Nephron progenitor cell (in vitro differentiated cells): ENCODE measurements at regions not wholly inside any gene's neighbourhood (a gene's known extent, or its start where the extent isn't known, plus 50 kb on each side); places are given as distances from the start of the nearest gene placed in this dataset.

Source experiments
- DNase-seq: peaks from one replicate; pipeline ENCODE4 v3.0.0; 2021
- H3K27ac Mint-ChIP-seq: 2 replicates; pipeline ENCODE4 v1.8.0; 2021; ENCODE audit warnings: mild to moderate bottlenecking, moderate library complexity, mixed read lengths
- H3K27me3 Mint-ChIP-seq: 2 replicates; pipeline ENCODE4 v1.8.0; 2021; ENCODE audit warnings: mild to moderate bottlenecking, low read depth, mixed read lengths; ENCODE audit not compliant: poor library complexity
- H3K36me3 Mint-ChIP-seq: 2 replicates; pipeline ENCODE4 v1.8.0; 2021; ENCODE audit warnings: low read depth, mixed read lengths
- H3K4me1 Mint-ChIP-seq: 2 replicates; pipeline ENCODE4 v1.8.0; 2021; ENCODE audit warnings: mixed read lengths
- H3K4me3 Mint-ChIP-seq: 2 replicates; pipeline ENCODE4 v1.8.0; 2021; ENCODE audit warnings: mild to moderate bottlenecking, moderate library complexity, mixed read lengths
- H3K9me3 Mint-ChIP-seq: 2 replicates; pipeline ENCODE4 v1.8.0; 2021; ENCODE audit warnings: mild to moderate bottlenecking, moderate library complexity, mixed read lengths
- TF ChIP-seq, protein P1 (sequence below): fragments of 200-600 bp; sonication (generic); IDR thresholded peaks from 2 replicates; pipeline ENCODE4 v1.5.0; 2021; ENCODE audit warnings: antibody characterized with exemption

DNA sequence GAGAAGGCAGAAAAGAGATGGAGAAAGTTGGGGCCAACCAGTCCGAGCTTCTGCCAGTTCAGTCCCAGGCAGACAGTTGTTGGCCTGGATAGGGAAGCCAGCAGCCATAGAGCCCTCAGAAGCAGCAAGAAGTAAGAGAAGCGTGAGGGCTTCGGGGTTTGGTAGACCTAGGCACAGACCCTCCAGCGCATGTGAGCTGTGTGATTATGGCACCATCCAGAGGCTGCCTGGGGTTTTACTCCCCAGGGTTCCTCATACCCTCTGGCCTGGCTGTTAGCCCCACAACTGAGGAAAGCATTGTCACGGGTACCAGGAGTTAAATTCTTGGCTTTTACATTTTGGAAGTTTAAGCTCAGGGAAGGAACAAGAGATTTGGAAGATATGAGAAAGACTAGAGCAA is 93.7 kb upstream of the RAB6C start:
- H3K4me1 Mint-ChIP-seq = peaks cover 5% of the 10 kb centered on the region
- TF ChIP-seq, protein P1, sequence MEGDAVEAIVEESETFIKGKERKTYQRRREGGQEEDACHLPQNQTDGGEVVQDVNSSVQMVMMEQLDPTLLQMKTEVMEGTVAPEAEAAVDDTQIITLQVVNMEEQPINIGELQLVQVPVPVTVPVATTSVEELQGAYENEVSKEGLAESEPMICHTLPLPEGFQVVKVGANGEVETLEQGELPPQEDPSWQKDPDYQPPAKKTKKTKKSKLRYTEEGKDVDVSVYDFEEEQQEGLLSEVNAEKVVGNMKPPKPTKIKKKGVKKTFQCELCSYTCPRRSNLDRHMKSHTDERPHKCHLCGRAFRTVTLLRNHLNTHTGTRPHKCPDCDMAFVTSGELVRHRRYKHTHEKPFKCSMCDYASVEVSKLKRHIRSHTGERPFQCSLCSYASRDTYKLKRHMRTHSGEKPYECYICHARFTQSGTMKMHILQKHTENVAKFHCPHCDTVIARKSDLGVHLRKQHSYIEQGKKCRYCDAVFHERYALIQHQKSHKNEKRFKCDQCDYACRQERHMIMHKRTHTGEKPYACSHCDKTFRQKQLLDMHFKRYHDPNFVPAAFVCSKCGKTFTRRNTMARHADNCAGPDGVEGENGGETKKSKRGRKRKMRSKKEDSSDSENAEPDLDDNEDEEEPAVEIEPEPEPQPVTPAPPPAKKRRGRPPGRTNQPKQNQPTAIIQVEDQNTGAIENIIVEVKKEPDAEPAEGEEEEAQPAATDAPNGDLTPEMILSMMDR = peak; percentile 47
- peak; percentile 35 for DNase-seq
- H3K4me3 Mint-ChIP-seq = no peak overlapping the region
- no peak overlapping the region for H3K27ac Mint-ChIP-seq
- no peaks in the 10 kb centered on the region for H3K9me3 Mint-ChIP-seq
- H3K27me3 Mint-ChIP-seq = peaks cover 29% of the 10 kb centered on the region
- no peaks in the 10 kb centered on the region for H3K36me3 Mint-ChIP-seq

DNA sequence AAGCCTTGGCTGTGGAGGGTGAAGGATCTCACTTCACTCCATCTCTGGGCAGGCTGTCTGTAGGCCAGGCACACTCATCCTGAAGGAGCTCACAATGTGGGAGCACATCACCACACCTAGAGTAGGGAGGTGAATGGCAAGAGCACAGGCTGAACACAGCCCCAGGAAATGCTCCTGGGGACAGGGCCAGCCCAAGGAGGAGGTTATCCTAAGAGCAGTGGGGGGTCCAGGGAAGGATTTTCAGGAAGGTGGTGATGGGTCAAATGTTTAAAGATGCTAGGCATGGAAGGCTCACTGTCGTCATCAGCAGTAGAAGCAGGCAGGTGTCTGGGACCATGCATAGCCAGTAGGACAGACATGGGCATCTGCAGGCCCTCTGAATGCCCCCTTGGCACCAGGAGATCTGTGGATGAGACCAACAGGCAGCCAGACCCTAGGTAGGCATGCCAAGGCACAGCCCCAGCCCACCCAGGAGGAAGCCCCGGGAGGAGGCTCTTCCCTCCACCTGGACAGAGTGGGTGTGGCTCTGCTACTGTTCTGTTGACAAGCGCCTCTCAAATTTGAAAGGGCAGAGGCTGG is 91.7 kb upstream of the RAB6C start:
- Mint-ChIP-seq H3K27ac (no peak overlapping the region), H3K27me3 (peaks cover 24% of the 10 kb centered on the region), H3K36me3 (no peaks in the 10 kb centered on the region), H3K4me3 (no peak overlapping the region), H3K4me1 (peaks cover 5% of the 10 kb centered on the region), H3K9me3 (no peaks in the 10 kb centered on the region)
- DNase-seq = no peak
- TF ChIP-seq, protein P1 = no peak

DNA sequence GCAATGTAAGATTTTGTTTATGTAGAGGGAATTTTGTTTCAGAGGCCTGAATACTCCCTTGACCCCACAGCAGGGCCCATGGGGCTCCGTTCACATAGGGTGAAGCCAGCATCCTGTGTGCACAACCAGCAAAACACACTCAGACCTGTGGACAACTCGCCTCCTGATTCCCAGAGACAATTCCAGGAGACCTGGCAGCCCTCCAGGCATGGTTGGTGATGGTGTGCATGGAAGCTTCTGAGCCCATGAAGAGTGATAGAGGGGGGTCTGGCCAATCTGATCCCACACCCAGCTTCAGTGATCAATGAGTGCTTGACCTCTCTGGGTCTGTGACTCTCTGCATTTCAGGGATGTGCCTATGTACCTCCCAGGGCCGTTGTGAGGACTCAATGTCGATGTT is 91.0 kb upstream of the RAB6C start:
- no peak overlapping the region for H3K27ac Mint-ChIP-seq
- no peak overlapping the region for H3K4me3 Mint-ChIP-seq
- peaks cover 5% of the 10 kb centered on the region for H3K4me1 Mint-ChIP-seq
- no peaks in the 10 kb centered on the region for H3K36me3 Mint-ChIP-seq
- no peaks in the 10 kb centered on the region for H3K9me3 Mint-ChIP-seq
- TF ChIP-seq, protein P1 = no peak
- no peak for DNase-seq
- H3K27me3 Mint-ChIP-seq = peaks cover 23% of the 10 kb centered on the region

DNA sequence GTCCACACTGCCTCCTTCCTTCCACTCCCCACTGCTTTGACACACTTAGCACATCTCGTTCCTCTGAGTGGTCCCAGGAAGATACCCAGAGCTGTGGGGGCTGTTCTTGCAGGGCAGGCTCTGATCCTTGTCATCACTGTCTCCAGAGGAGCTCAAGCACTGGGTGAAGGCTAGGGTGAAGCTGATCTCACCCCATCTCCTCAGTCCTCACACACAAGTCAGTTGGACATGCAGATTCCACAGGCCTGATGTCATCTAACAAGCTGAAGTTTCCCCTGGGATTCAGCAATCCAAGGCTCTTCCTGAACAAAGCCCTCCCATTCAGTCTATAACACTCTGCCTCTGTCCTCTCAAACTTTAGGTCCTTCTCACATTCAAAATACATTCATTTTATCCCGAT is 90.6 kb upstream of the RAB6C start:
- TF ChIP-seq, protein P1 = no peak
- Mint-ChIP-seq H3K4me1 (peaks cover 5% of the 10 kb centered on the region), H3K4me3 (no peak overlapping the region), H3K27me3 (peaks cover 23% of the 10 kb centered on the region), H3K36me3 (no peaks in the 10 kb centered on the region), H3K27ac (no peak overlapping the region), H3K9me3 (no peaks in the 10 kb centered on the region)
- no peak for DNase-seq

DNA sequence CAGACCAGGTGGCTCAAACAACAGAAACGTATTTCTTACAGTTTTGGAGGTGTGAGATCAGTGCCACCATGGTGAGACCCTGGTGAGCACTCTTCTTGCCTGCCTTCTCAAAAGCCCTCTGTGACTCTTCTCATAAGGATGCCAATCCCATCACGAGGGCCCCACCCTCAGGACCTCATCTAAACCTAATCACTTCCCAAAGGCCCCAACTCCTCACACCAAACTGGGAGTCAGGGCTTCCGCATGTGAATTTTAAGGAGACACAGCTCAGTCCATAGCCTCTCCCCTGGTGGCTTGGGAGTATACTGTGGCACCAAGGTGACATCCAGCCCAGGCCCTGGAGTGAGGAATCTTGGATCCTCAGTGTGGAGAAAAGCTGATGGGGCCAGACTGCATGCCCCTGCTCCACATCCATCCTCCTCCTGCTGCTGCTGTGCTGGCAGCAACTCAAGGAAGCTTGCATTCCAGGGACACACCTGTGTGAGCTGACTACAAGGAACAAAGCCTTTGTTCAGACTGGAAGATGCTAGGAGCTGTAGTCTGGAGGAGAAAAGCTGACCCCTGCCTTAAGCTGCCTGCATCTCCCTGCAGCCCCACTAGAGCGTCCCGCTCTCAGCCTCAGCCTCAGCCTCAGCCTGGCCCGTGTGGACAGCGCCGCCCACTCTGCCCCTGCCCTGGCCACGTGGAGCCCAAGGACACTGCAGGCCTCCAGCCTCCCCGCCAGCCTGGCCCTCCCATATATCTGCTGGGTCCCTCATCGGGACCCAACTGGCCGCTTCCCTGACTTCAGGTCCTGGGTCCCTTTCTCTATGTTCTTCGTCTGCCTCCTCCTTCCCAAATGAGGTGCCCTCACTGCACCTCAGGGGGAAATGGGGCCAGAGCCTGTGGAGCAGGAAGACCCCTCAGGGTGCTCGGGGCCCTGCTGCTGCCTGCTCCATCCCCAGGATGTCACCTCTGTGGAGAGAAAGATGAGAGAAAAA is 87.8 kb upstream of the RAB6C start:
- Mint-ChIP-seq H3K4me3 (no peak overlapping the region), H3K27ac (no peak overlapping the region), H3K4me1 (peaks cover 5% of the 10 kb centered on the region), H3K9me3 (no peaks in the 10 kb centered on the region), H3K27me3 (peaks cover 30% of the 10 kb centered on the region), H3K36me3 (no peaks in the 10 kb centered on the region)
- no peak for DNase-seq
- TF ChIP-seq, protein P1 = no peak
